CD4-positive, CD25-positive, alpha-beta regulatory T cell (primary cell): ENCODE measurements at regions not wholly inside any gene's neighbourhood (a gene's known extent, or its start where the extent isn't known, plus 50 kb on each side); places are given as distances from the start of the nearest gene placed in this dataset.

Experiments used
- ATAC-seq, 2 donors: fragments of 150-1000 bp; cut with Tn5 transposase; one replicate each; pipeline ENCODE4 v1.10.0; 2021; ENCODE audit warnings: low read depth in 2 of 2, moderate number of reproducible peaks in 2 of 2, moderate library complexity in 1 of 2
- DNase-seq, 3 donors: peaks; one replicate each; pipeline versions ENCODE4 v3.0.0 to v3.0.0-alpha.2; 2012 to 2022; ENCODE audit warnings: mixed read lengths in 1 of 3
- H3K27ac ChIP-seq: one replicate; pipeline ENCODE4 v1.7.0; 2013; ENCODE audit warnings: mild to moderate bottlenecking, low read length; ENCODE audit not compliant: insufficient read depth, poor library complexity, severe bottlenecking
- H3K27me3 ChIP-seq: one replicate; pipeline ENCODE4 v1.7.0; 2013; ENCODE audit warnings: low read length; ENCODE audit not compliant: control insufficient read depth, insufficient read depth
- H3K36me3 ChIP-seq: one replicate; pipeline ENCODE4 v1.7.0; 2013; ENCODE audit warnings: mild to moderate bottlenecking, low read length, moderate library complexity; ENCODE audit not compliant: control insufficient read depth, insufficient read depth
- H3K4me1 ChIP-seq: 2 replicates; pipeline ENCODE4 v1.7.0; 2013; ENCODE audit warnings: mild to moderate bottlenecking, low read length; ENCODE audit not compliant: insufficient read depth, control insufficient read depth, poor library complexity, severe bottlenecking
- H3K4me3 ChIP-seq: one replicate; pipeline ENCODE4 v1.7.0; 2013; ENCODE audit warnings: low read depth, mild to moderate bottlenecking, low read length, moderate library complexity
- H3K9me3 ChIP-seq, 2 experiments: 1 replicate in 1 of 2; 2 replicates in 1 of 2; pipeline ENCODE4 v1.7.0; 2013; ENCODE audit warnings: low read length in 2 of 2, mild to moderate bottlenecking in 1 of 2, moderate library complexity in 1 of 2; ENCODE audit not compliant: control insufficient read depth in 2 of 2
- H3K27ac Mint-ChIP-seq, 3 donors: one replicate each; pipeline ENCODE4 v1.8.0; 2020 to 2022; ENCODE audit warnings: mild to moderate bottlenecking in 3 of 3, mixed read lengths in 3 of 3, moderate library complexity in 2 of 3
- H3K27me3 Mint-ChIP-seq: one replicate; pipeline ENCODE4 v1.8.0; 2022; ENCODE audit warnings: mild to moderate bottlenecking, mixed read lengths
- H3K36me3 Mint-ChIP-seq: one replicate; pipeline ENCODE4 v1.8.0; 2020; ENCODE audit warnings: mixed read lengths
- H3K4me1 Mint-ChIP-seq, 4 donors: one replicate each; pipeline ENCODE4 v1.8.0; 2020 to 2022; ENCODE audit warnings: mixed read lengths in 4 of 4, mild to moderate bottlenecking in 1 of 4
- H3K4me3 Mint-ChIP-seq, 4 donors: one replicate each; pipeline ENCODE4 v1.8.0; 2020 to 2022; ENCODE audit warnings: mild to moderate bottlenecking in 4 of 4, mixed read lengths in 4 of 4, moderate library complexity in 3 of 4
- H3K9me3 Mint-ChIP-seq, 7 donors: one replicate each; pipeline ENCODE4 v1.8.0; 2020 to 2022; ENCODE audit warnings: mixed read lengths in 7 of 7, mild to moderate bottlenecking in 3 of 7, moderate library complexity in 2 of 7

DNA sequence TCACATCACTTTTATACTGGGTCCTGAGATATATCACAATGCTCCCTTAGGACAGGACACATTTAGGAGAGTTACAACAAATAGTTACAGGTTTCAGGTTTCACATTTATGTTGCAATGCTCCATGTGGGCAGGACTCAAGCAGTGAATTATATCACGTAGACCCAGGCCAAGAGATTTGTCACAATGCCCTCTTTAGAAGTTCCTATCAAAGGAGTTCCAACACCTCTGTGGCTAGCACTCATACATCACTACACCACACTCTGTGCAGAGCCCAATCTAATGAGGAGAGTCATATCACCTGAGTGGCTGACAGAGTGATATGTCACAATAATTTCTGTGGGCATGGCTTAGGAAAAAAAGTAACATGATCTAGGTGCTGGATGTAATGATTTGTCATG, 1068.2 kb upstream of the AMELY start:
- H3K9me3 Mint-ChIP-seq: no peaks in the 10 kb centered on the region
- DNase-seq: no peak
- H3K4me3 Mint-ChIP-seq: no peak overlapping the region
- no peaks in the 10 kb centered on the region for H3K27me3 ChIP-seq
- no peak for ATAC-seq
- H3K27me3 Mint-ChIP-seq: no peaks in the 10 kb centered on the region
- no peaks in the 10 kb centered on the region for H3K36me3 Mint-ChIP-seq
- no peaks in the 10 kb centered on the region for H3K36me3 ChIP-seq
- H3K27ac Mint-ChIP-seq: no peak overlapping the region
- H3K4me1 Mint-ChIP-seq: no peaks in the 10 kb centered on the region
- H3K4me3 ChIP-seq: no peak overlapping the region
- H3K9me3 ChIP-seq: no peaks in the 10 kb centered on the region
- H3K27ac ChIP-seq: no peak overlapping the region
- H3K4me1 ChIP-seq: no peaks in the 10 kb centered on the region

DNA sequence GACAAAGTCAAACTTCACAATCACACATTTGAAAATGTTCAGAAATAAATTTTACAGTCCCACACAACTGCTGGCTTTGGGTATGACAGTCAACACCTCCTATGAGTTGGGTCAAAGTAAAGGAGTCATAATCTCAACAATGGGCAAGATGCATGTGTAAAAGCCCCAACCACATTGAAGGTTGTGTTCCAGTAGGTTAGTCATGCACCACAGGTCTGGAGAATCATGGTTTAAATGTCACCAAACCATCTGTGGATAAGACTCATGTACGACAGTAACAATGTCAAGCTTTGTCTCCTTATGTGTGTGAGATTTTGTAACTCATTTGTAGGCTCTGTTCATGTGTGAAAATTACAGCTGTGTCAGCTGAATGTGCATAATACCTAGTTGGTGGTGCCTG, 1065.7 kb upstream of the AMELY start:
- H3K27ac Mint-ChIP-seq: no peak overlapping the region

DNA sequence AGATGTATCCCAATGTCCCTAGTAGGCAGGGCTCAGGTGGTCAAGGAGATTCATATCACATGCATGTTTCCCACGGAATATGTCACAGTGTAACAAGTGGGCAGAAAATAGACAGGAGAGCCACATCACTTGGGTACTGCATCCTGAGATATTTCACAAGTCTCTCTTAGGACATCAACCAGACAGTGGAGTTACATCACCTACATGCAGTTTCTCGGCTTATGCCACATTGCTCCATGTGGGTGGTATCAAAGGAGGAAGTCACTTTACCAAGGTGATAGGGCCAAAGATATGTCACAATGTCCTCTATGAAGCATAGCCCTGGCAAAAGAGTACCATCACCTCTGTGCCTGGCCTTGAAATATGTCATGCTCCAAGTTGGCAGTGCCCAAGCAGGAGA, 1056.7 kb upstream of the AMELY start:
- DNase-seq (no peak), ATAC-seq (no peak)
- H3K9me3 Mint-ChIP-seq: no peaks in the 10 kb centered on the region
- H3K27ac Mint-ChIP-seq: no peak overlapping the region
- H3K4me3 ChIP-seq: no peak overlapping the region
- no peak overlapping the region for H3K27ac ChIP-seq
- no peaks in the 10 kb centered on the region for H3K27me3 ChIP-seq
- no peaks in the 10 kb centered on the region for H3K36me3 ChIP-seq
- H3K27me3 Mint-ChIP-seq: no peaks in the 10 kb centered on the region
- H3K4me1 ChIP-seq: no peaks in the 10 kb centered on the region
- H3K4me1 Mint-ChIP-seq: no peaks in the 10 kb centered on the region
- H3K4me3 Mint-ChIP-seq: no peak overlapping the region
- no peaks in the 10 kb centered on the region for H3K9me3 ChIP-seq
- H3K36me3 Mint-ChIP-seq: no peaks in the 10 kb centered on the region

More for the DNA sequence above, 1065.7 kb upstream of the AMELY start:
- H3K27ac ChIP-seq: no peak overlapping the region
- no peaks in the 10 kb centered on the region for H3K36me3 Mint-ChIP-seq
- no peak for DNase-seq
- ATAC-seq: no peak
- H3K27me3 ChIP-seq: no peaks in the 10 kb centered on the region
- H3K4me1 Mint-ChIP-seq: no peaks in the 10 kb centered on the region
- H3K9me3 ChIP-seq: no peaks in the 10 kb centered on the region
- no peaks in the 10 kb centered on the region for H3K27me3 Mint-ChIP-seq
- H3K9me3 Mint-ChIP-seq: no peaks in the 10 kb centered on the region
- H3K4me3 Mint-ChIP-seq: no peak overlapping the region
- no peak overlapping the region for H3K4me3 ChIP-seq
- H3K36me3 ChIP-seq: no peaks in the 10 kb centered on the region
- H3K4me1 ChIP-seq: no peaks in the 10 kb centered on the region

DNA sequence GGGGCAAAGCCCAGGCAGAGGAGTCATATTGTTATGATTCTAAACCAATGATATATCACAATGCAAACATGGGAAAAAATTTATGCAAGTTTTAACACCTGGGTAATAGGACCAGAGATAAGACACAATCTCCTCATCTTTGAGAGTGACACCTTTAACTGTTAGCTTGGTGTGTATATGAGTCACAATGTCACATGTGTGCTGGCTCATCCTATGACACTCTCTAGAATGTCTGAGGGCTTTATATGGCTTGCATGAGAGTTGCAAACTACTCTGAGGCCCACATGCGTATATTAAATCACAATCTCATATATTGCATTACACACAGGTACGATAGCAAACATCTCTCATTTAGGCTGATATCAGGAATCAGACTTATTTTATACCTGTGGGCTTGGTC, 1055.4 kb upstream of the AMELY start:
- H3K36me3 ChIP-seq: no peaks in the 10 kb centered on the region
- Mint-ChIP-seq H3K4me1 (no peaks in the 10 kb centered on the region), H3K4me3 (no peak overlapping the region), H3K9me3 (no peaks in the 10 kb centered on the region), H3K27me3 (no peaks in the 10 kb centered on the region), H3K36me3 (no peaks in the 10 kb centered on the region), H3K27ac (no peak overlapping the region)
- H3K4me1 ChIP-seq: no peaks in the 10 kb centered on the region
- H3K27me3 ChIP-seq: no peaks in the 10 kb centered on the region
- no peaks in the 10 kb centered on the region for H3K9me3 ChIP-seq
- no peak for DNase-seq
- no peak for ATAC-seq
- H3K27ac ChIP-seq: no peak overlapping the region
- no peak overlapping the region for H3K4me3 ChIP-seq

GRCh38 chrY:7963393-7963792, 1051.8 kb upstream of the AMELY start:
- Mint-ChIP-seq H3K4me3 (no peak overlapping the region), H3K36me3 (no peaks in the 10 kb centered on the region), H3K27me3 (no peaks in the 10 kb centered on the region), H3K9me3 (no peaks in the 10 kb centered on the region), H3K4me1 (no peaks in the 10 kb centered on the region), H3K27ac (no peak overlapping the region)
- no peaks in the 10 kb centered on the region for H3K9me3 ChIP-seq
- no peaks in the 10 kb centered on the region for H3K4me1 ChIP-seq
- no peak overlapping the region for H3K27ac ChIP-seq
- H3K36me3 ChIP-seq: no peaks in the 10 kb centered on the region
- no peaks in the 10 kb centered on the region for H3K27me3 ChIP-seq
- H3K4me3 ChIP-seq: no peak overlapping the region
- ATAC-seq (no peak), DNase-seq (no peak)

- H3K4me3 ChIP-seq: no peak overlapping the region
Observed at GRCh38 chrY:7962350-7962749, 1050.8 kb upstream of the AMELY start.

DNA sequence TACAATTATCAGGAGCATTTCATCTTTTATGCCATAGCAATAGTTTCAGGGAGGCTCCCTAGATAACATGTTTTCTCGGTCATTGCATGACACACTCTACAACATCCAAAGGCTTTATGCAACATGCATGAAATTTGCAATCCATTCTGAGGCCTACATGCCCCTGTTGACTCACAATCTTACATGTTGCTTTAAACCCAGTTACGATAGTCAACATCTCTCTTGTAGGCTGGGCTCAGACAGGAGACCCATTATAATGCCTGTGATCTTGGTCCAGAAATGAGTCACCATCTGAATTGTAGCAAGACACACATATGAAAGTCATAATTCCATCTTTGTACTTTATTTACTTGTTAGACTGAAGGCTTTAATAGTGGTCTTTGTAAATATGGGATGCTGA, 1050.3 kb upstream of the AMELY start:
- H3K36me3 Mint-ChIP-seq: no peaks in the 10 kb centered on the region
- Histone ChIP-seq H3K36me3 (no peaks in the 10 kb centered on the region), H3K27me3 (no peaks in the 10 kb centered on the region), H3K27ac (no peak overlapping the region), H3K9me3 (no peaks in the 10 kb centered on the region), H3K4me3 (no peak overlapping the region), H3K4me1 (no peaks in the 10 kb centered on the region)
- DNase-seq (no peak), ATAC-seq (no peak)
- H3K27me3 Mint-ChIP-seq: no peaks in the 10 kb centered on the region
- H3K4me3 Mint-ChIP-seq: no peak overlapping the region
- H3K9me3 Mint-ChIP-seq: peaks cover 0 to 2% (median 0%) of the 10 kb centered on the region in 7 donors
- no peak overlapping the region for H3K27ac Mint-ChIP-seq
- no peaks in the 10 kb centered on the region for H3K4me1 Mint-ChIP-seq

More at GRCh38 chrY:7962350-7962749, 1050.8 kb upstream of the AMELY start:
- Mint-ChIP-seq H3K9me3 (peaks cover 0 to 2% (median 0%) of the 10 kb centered on the region in 7 donors), H3K27me3 (no peaks in the 10 kb centered on the region), H3K36me3 (no peaks in the 10 kb centered on the region), H3K4me3 (no peak overlapping the region), H3K27ac (no peak overlapping the region), H3K4me1 (no peaks in the 10 kb centered on the region)
- Histone ChIP-seq H3K27me3 (no peaks in the 10 kb centered on the region), H3K27ac (no peak overlapping the region), H3K4me1 (no peaks in the 10 kb centered on the region), H3K9me3 (no peaks in the 10 kb centered on the region), H3K36me3 (no peaks in the 10 kb centered on the region)
- no peak for DNase-seq
- no peak for ATAC-seq

DNA sequence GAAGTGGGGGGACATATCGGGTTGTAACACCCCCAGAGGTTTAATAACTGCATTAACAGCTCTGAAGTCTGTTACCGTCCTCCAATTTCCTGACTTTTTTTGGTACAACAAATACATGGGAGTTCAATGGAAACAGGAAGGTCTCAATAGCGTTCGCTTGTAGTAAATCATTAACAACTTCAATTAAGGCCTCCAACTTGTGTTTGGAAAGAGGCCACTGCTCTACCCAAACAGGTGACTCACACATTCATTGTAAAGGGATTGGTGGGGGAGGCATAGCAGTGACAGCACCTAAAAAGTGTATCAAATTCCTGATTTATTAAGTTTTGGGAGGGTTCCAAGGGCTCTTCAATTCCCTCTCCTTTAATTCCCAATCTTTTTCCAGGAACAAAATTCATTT, 1046.2 kb upstream of the AMELY start:
- Histone ChIP-seq H3K36me3 (no peaks in the 10 kb centered on the region), H3K9me3 (no peaks in the 10 kb centered on the region), H3K27ac (no peak overlapping the region), H3K27me3 (no peaks in the 10 kb centered on the region), H3K4me3 (no peak overlapping the region), H3K4me1 (no peaks in the 10 kb centered on the region)
- DNase-seq (no peak), ATAC-seq (no peak)
- Mint-ChIP-seq H3K27me3 (no peaks in the 10 kb centered on the region), H3K4me3 (no peak overlapping the region), H3K4me1 (no peaks in the 10 kb centered on the region), H3K27ac (no peak overlapping the region), H3K9me3 (peaks cover 0 to 2% (median 0%) of the 10 kb centered on the region in 7 donors), H3K36me3 (no peaks in the 10 kb centered on the region)
